ENCODE measurements at regions not wholly inside any gene's neighbourhood (a gene's known extent, or its start where the extent isn't known, plus 50 kb on each side); places are given as distances from the start of the nearest gene placed in this dataset.

GRCh38 chr12:124173692-124174091, 121.2 kb upstream of the RFLNA start:
- no peak for TF ChIP-seq CTCF (IDR thresholded peaks at IDR 0.05)
- no peak for TF ChIP-seq EZH2 (IDR thresholded peaks at IDR 0.05; ENCODE audit: borderline replicate concordance, insufficient read depth, low read depth, low read length, poor library complexity, severe bottlenecking)

All from B cell (primary cell).